K562 (cell line): ENCODE measurements at regions not wholly inside any gene's neighbourhood (a gene's known extent, or its start where the extent isn't known, plus 50 kb on each side); places are given as distances from the start of the nearest gene placed in this dataset.
A peak's percentile ranks its signal among the peaks of the same experiment; 100 is the strongest.
"Not testable (repeated sequence)": the region's sequence is repeated elsewhere in the genome, so short reads cannot be mapped to it uniquely, and the experiment has no call there.

Experiments used
- ATAC-seq: fragments of 200-7000 bp; cut with Tn5 transposase; 3 replicates; pipeline ENCODE4 v1.9.1; 2020; ENCODE audit warnings: moderate library complexity
- BruUV-seq: library from RNA; stranded (reverse); fragments of 400-500 nt; replicated peaks from 2 replicates; lab custom pipeline; 2021; lab: Mats Ljungman, UMichigan
- CTCF ChIA-PET: fragments of 300-600 bp; formaldehyde crosslinking; extraction: SDS; loops from one replicate; lab custom pipeline; 2021; ENCODE audit warnings: low intra/inter-chr PET ratio; lab: Yijun Ruan, JAX
- POLR2A ChIA-PET: fragments of 300-600, 350-650 bp; sonication (Branson Sonifier 250); formaldehyde crosslinking; extraction: SDS; loops from one replicate; lab custom pipeline; 2021; ENCODE audit warnings: antibody characterized with exemption, inconsistent platforms; lab: Yijun Ruan, JAX
- DNase-seq, 4 experiments: peaks; one replicate each; pipeline versions ENCODE4 v3.0.0 to v3.0.0-alpha.2; 2011 to 2018; ENCODE audit warnings: low spot score in 3 of 4, mixed read lengths in 3 of 4; ENCODE audit errors: extremely low read depth in 1 of 4
- FAIRE-seq: peaks from 2 replicates; lab custom pipeline; 2011; peaks lifted over from hg19 to GRCh38; lab: Jason Lieb, UNC
- H2AFZ ChIP-seq: 2 replicates; pipeline ENCODE4 v1.6.0; 2011; ENCODE audit warnings: low read depth, low read length, control low read depth, inconsistent platforms
- H3K27ac ChIP-seq: fragments of 200-600 bp; 3 replicates; pipeline ENCODE4 v1.8.0; 2011; ENCODE audit warnings: low read depth, mild to moderate bottlenecking, control low read depth, inconsistent platforms, low read length, moderate library complexity, mixed read lengths; ENCODE audit errors: extremely low read depth
- H3K27me3 ChIP-seq, 2 experiments: fragments of 300-600 bp in 1 of 2; 2 replicates in 1 of 2; 3 replicates in 1 of 2; pipeline versions ENCODE4 v1.6.0 to v1.8.0; 2011; ENCODE audit warnings: inconsistent platforms in 2 of 2, low read length in 2 of 2, mild to moderate bottlenecking in 1 of 2, mixed read lengths in 1 of 2, moderate library complexity in 1 of 2; ENCODE audit not compliant: control insufficient read depth in 2 of 2, insufficient read depth in 2 of 2
- H3K36me3 ChIP-seq: fragments of 300-600 bp; 3 replicates; pipeline ENCODE4 v1.8.0; 2011; ENCODE audit warnings: mild to moderate bottlenecking, low read length, inconsistent platforms; ENCODE audit not compliant: control insufficient read depth, insufficient read depth
- H3K4me1 ChIP-seq, 2 experiments: fragments of 200-600 bp in 1 of 2; replicated peaks in 1 of 2; 2 replicates in 1 of 2; 3 replicates in 1 of 2; pipeline versions ENCODE4 v1.5.1 to v1.8.0; 2011; ENCODE audit warnings: inconsistent platforms in 2 of 2, low read length in 2 of 2, mild to moderate bottlenecking in 1 of 2, mixed read lengths in 1 of 2, moderate library complexity in 1 of 2; ENCODE audit not compliant: control insufficient read depth in 2 of 2, insufficient read depth in 2 of 2
- H3K4me2 ChIP-seq: 2 replicates; pipeline ENCODE4 v1.6.1; 2011; ENCODE audit warnings: low read length, control low read depth, inconsistent platforms, mixed read lengths; ENCODE audit not compliant: insufficient read depth
- H3K4me3 ChIP-seq: fragments of 200-600 bp; sonication (generic), shearing (Covaris generic); 2 replicates; pipeline ENCODE4 v1.5.1; 2016; ENCODE audit warnings: control low read depth, inconsistent platforms
- H3K79me2 ChIP-seq: fragments of 200-600 bp; 3 replicates; pipeline ENCODE4 v1.8.0; 2011; ENCODE audit warnings: low read length, inconsistent platforms; ENCODE audit not compliant: control insufficient read depth, insufficient read depth
- H3K9ac ChIP-seq, 2 experiments: 2 replicates each; pipeline versions ENCODE4 v1.6.0 to v1.6.1; 2011; ENCODE audit warnings: low read depth in 2 of 2, low read length in 2 of 2, control low read depth in 1 of 2, inconsistent platforms in 1 of 2, mild to moderate bottlenecking in 1 of 2, mixed read lengths in 1 of 2; ENCODE audit not compliant: insufficient read depth in 1 of 2
- H3K9me1 ChIP-seq: one replicate; pipeline ENCODE4 v1.6.0; 2011; ENCODE audit warnings: inconsistent platforms, mild to moderate bottlenecking, low read length, moderate library complexity; ENCODE audit not compliant: control insufficient read depth, insufficient read depth
- H3K9me3 ChIP-seq: replicated peaks from 2 replicates; pipeline ENCODE4 v1.5.1; 2011; ENCODE audit warnings: low read depth, low read length, inconsistent platforms; ENCODE audit not compliant: control insufficient read depth, insufficient read depth
- H4K20me1 ChIP-seq: replicated peaks from 2 replicates; pipeline ENCODE4 v1.6.1; 2011; ENCODE audit warnings: low read length, inconsistent platforms, mixed read lengths; ENCODE audit not compliant: control insufficient read depth, insufficient read depth
- ADNP ChIP-seq: fragments of 200-800 bp; sonication (Bioruptor generic); IDR thresholded peaks from 2 replicates; pipeline ENCODE4 v1.6.1; 2016; ENCODE audit warnings: missing genetic modification characterization, missing compliant biosample characterization
- BCOR ChIP-seq: fragments of 450-650 bp; IDR thresholded peaks from 2 replicates; pipeline ENCODE4 v1.6.1; 2016
- HDAC2 ChIP-seq: fragments of 450-650 bp; IDR thresholded peaks from 2 replicates; pipeline ENCODE4 v1.6.1; 2016; ENCODE audit warnings: mild to moderate bottlenecking
- KDM1A ChIP-seq, 2 experiments: fragments of 450-650 bp; IDR thresholded peaks; 2 replicates each; pipeline ENCODE4 v1.6.1; 2016; ENCODE audit warnings: mild to moderate bottlenecking in 2 of 2
- RBM25 ChIP-seq: fragments of 200-400 bp; formaldehyde crosslinking; IDR thresholded peaks from 2 replicates; pipeline ENCODE4 v1.6.1; 2018; ENCODE audit warnings: low read length, low read depth, moderate library complexity; ENCODE audit not compliant: severe bottlenecking
- SMARCA5 ChIP-seq: fragments of 450-650 bp; IDR thresholded peaks from 2 replicates; pipeline ENCODE4 v1.6.1; 2016
- ZNF146 ChIP-seq: IDR thresholded peaks from one replicate; pipeline ENCODE4 v1.6.1; 2018; ENCODE audit warnings: missing compliant biosample characterization; ENCODE audit not compliant: unreplicated experiment
- ZNF778 ChIP-seq: fragments of 450-650 bp; formaldehyde crosslinking; IDR thresholded peaks from 2 replicates; pipeline ENCODE4 v1.4.0; 2020; ENCODE audit warnings: mild to moderate bottlenecking, moderate library complexity
- WGBS: fragments of 100-300 bp; shearing (Covaris generic); methylation state at CpG from one replicate; pipeline ENCODE4 v1.1.6; 2016; ENCODE audit warnings: low coverage, mixed read lengths; ENCODE audit not compliant: insufficient coverage; ENCODE audit errors: missing lambda C conversion rate; 5-methylcytosine and 5-hydroxymethylcytosine counted together
- in situ Hi-C: fragments of 300-500 bp; cut with MboI; formaldehyde crosslinking; loops from 4 replicates; pipeline ENCODE4 v1.15.0; 2018; ENCODE audit warnings: inconsistent platforms, mixed read lengths
- intact Hi-C: fragments of 100-400 bp; cut with micrococcal nuclease; formaldehyde crosslinking; loops from 2 replicates; pipeline ENCODE4 v1.14.2; 2022
- TF ChIP-seq, protein P1 (sequence below): fragments of 250-450 bp; sonication (Bioruptor Pico); IDR thresholded peaks from 2 replicates; pipeline ENCODE4 v1.5.0; 2022; ENCODE audit warnings: mild to moderate bottlenecking

- peaks cover 7 to 27% of the 10 kb centered on the region in 2 experiments; a peak in 4 of 5 replicates for H3K4me1 ChIP-seq
- H4K20me1 ChIP-seq, H2AFZ ChIP-seq, ATAC-seq, intact Hi-C loops, H3K4me2 ChIP-seq, H3K9me1 ChIP-seq, H3K27ac ChIP-seq, H3K9me3 ChIP-seq, CTCF ChIA-PET, H3K36me3 ChIP-seq, FAIRE-seq, BruUV-seq, DNase-seq, H3K27me3 ChIP-seq, in situ Hi-C loops, H3K4me3 ChIP-seq, H3K79me2 ChIP-seq, H3K9ac ChIP-seq: not testable (repeated sequence)
- peak; percentile 33 for TF ChIP-seq RBM25
- TF ChIP-seq ADNP (tag), result peak; percentile 54; the same call in 1 of the 2 replicates
- peak; percentile 48 to 51; a peak in 2 of 4 replicates for TF ChIP-seq KDM1A (IDR thresholded peaks at IDR 0.05)
- TF ChIP-seq ZNF146 (CRISPR knock-in tag), result peak; percentile 93
- TF ChIP-seq HDAC2, result peak; percentile 32; the same call in 1 of the 2 replicates
- peak; percentile 82 for TF ChIP-seq BCOR
- peak; percentile 51; the same call in 1 of the 2 replicates for TF ChIP-seq SMARCA5
- 81% methylated on average over 2 of the region's 2 CpGs for WGBS
- POLR2A ChIA-PET, result interaction anchor here (1.1 kb wide), 1 partner anchor 11 kb away, joined by 4 read pairs; no protein-coding TSS in a partner anchor
These were observed 101.9 kb upstream of the CCDC71L start for GRCh38 chr7:106762845-106763244.

- FAIRE-seq (no peak), DNase-seq (no peak)
- no peak overlapping the region for H2AFZ ChIP-seq
- H3K36me3 ChIP-seq, result no peaks in the 10 kb centered on the region
- H3K27ac ChIP-seq, result no peak overlapping the region
- in situ Hi-C loops, result no loop called here
- no peak overlapping the region for H3K4me3 ChIP-seq
- intact Hi-C loops, result no loop called here
- no peaks in the 10 kb centered on the region for H3K27me3 ChIP-seq
- H3K4me2 ChIP-seq, result no peak overlapping the region
- H3K79me2 ChIP-seq, result no peaks in the 10 kb centered on the region
- BruUV-seq, result no TSS peak
- TF ChIP-seq ZNF778 (CRISPR knock-in tag), result no peak
- TF ChIP-seq, protein P1, sequence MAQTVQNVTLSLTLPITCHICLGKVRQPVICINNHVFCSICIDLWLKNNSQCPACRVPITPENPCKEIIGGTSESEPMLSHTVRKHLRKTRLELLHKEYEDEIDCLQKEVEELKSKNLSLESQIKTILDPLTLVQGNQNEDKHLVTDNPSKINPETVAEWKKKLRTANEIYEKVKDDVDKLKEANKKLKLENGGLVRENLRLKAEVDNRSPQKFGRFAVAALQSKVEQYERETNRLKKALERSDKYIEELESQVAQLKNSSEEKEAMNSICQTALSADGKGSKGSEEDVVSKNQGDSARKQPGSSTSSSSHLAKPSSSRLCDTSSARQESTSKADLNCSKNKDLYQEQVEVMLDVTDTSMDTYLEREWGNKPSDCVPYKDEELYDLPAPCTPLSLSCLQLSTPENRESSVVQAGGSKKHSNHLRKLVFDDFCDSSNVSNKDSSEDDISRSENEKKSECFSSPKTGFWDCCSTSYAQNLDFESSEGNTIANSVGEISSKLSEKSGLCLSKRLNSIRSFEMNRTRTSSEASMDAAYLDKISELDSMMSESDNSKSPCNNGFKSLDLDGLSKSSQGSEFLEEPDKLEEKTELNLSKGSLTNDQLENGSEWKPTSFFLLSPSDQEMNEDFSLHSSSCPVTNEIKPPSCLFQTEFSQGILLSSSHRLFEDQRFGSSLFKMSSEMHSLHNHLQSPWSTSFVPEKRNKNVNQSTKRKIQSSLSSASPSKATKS (CRISPR knock-in tag), result no peak
- TF ChIP-seq, all 486 proteins: peak for 0
- Histone ChIP-seq H3K9me1 (no peaks in the 10 kb centered on the region), H4K20me1 (no peaks in the 10 kb centered on the region), H3K4me1 (peaks cover 7 to 27% of the 10 kb centered on the region in 2 experiments; a peak in 4 of 5 replicates), H3K9me3 (no peaks in the 10 kb centered on the region), H3K9ac (peak overlapping the region in 1 of 2 experiments; percentile 5; a peak in 1 of 4 replicates)
- ChIA-PET CTCF (no interaction called here), POLR2A (interaction anchor here (1.1 to 1.5 kb wide), 2 partner anchors 11 kb away, joined by 4 to 5 read pairs; no protein-coding TSS in a partner anchor)
- WGBS, result 45% methylated on average over 2 of the region's 2 CpGs
- ATAC-seq, result no peak
These were observed 101.4 kb upstream of the PIK3CG start for GRCh38 chr7:106763717-106764116.
